Stimulated activated CD4-positive, alpha-beta T cell treated with anti-CD3 and anti-CD28 coated beads, Interleukin-12 subunit alpha, Interleukin-12 subunit beta, amount 100 ng/mL, for 48 hours (primary cell): ENCODE measurements at regions not wholly inside any gene's neighbourhood (a gene's known extent, or its start where the extent isn't known, plus 50 kb on each side); places are given as distances from the start of the nearest gene placed in this dataset.

Experiments
- DNase-seq, 3 donors: peaks; one replicate each; pipeline ENCODE4 v3.0.0-alpha.2; 2020; ENCODE audit warnings: low read depth in 2 of 3, low spot score in 1 of 3

DNA sequence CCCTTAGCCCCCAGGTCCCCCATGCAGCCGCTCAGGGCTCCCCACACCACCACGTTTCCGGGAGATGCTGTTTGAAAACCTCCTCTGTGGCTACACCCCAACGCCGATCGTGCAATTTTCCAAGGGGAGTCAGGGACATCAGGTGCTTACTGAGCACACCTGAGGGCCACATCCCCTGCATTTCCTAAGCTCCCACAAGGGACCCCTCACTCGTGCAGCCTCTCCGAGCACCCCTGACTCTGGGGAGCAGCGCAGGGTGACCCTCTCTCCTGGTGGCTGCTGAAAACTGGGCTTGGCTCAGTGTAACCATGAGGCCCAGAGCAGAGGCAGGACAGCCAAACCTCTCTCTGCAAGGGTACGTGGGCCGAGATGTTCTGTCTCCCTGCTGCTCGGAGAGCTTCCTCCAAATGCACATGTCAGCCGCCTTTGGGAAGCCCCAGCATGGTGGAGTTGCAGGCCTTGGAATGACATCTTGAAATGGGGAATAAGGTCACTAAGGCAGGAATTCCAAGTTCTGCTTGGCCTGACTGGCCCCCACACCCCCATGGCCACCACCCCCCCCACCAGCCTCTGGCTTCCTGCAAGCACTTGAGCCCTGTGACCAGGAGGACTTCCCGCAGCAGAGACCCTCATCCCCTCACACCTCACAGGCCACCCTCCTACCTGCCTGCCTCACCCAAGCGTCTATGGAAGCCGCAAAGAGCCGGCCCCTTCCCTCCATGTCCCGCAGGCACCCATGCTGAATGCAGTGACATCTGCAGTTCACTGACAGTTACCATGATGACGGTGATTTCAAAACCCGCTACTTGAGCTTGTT lies 257.4 kb downstream of the BRD1 start:
- DNase-seq: no peak

DNA sequence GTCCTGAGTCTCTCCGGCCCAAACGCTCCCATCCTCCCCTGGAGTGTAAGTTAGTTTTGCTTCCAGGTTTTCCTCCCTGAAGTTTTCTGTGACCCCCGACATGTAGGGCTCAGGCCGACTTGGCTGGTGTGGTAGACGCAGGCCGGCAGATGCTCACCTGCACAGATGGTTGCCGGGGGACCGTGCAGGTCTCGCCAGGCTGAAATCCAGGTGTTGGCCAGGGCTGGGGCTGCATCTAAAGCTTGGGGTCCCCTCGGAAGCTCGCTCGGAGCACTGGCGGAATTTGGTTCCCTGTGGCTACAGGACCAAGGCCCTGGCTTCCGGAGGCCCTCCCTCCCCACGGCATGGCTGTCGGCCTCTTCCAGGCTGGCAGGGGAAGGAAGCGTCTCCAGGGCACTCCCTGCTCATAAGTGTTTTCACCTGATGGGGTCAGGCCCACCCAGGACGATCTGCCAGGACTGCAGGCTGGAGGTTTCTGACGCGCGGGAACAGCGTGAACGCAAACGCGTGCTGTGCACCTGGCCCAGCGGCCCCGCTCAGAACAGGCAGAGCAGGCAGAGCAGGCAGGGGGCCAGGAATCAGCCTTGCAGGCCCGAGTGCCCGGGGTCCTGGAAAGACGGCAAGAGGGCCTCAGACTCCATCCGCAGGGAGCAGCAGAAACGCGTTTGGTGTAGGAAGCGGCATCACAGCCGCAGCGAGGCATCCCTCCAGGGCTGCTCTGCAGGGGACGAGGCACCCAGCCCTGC lies 258.2 kb downstream of the BRD1 start:
- DNase-seq: no peak

- no peak for DNase-seq
Measured at GRCh38 chr22:49568751-49569285, 258.9 kb downstream of the BRD1 start.

- DNase-seq: no peak
Measured at GRCh38 chr22:49567899-49568750, 259.5 kb downstream of the BRD1 start.

DNA sequence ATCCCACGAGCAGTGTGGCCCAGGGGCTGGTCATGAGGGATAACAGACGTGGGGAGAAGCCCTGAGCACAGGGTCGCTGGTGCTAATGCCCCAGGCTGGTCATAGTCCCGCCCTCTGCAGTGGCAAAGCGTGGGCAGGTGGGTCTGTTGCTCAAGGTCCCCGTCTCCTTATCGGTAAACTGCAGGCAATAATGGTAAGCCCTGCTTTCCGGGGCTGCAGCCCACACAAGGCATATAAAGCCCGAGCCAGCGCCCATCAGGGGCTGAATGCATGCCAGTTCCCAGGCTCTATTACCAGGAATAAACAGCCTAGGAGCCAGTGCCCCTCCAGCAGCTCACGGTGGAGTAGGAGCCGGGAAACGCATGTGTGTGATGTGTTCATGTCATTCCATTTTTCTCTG lies 261.0 kb downstream of the BRD1 start:
- no peak for DNase-seq

GRCh38 chr22:49566141-49566541 lies 261.5 kb downstream of the BRD1 start:
- DNase-seq: no peak

- no peak for DNase-seq
Measured at GRCh38 chr22:49565516-49565855, 262.2 kb downstream of the BRD1 start.

- DNase-seq: no peak
Measured at GRCh38 chr22:49564666-49565515, 262.8 kb downstream of the BRD1 start.

DNA sequence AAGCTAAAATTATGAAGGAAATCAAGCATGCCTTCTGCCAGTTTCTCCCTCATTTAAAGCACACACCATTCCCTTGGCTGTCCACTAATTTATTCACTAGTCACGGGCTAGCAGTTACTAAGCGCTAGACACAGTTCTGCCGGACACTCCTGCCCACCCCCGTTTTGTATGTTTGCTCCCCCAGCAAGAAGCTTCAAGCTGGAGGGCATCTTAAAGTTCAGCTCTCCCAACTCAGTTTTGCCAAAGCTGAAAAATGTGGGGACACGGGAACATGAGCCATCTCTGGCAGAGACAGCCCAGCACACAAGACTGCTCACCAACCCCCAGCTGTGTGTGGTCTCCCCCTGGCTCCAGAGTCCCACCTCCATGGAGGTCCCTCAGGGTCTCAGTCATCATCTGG lies 263.6 kb downstream of the BRD1 start:
- DNase-seq: no peak

GRCh38 chr22:49562685-49563249 lies 264.9 kb downstream of the BRD1 start:
- DNase-seq: no peak

GRCh38 chr22:49561976-49562375 lies 265.7 kb downstream of the BRD1 start:
- DNase-seq: no peak

- DNase-seq: no peak
Measured at GRCh38 chr22:49561338-49561737, 266.3 kb downstream of the BRD1 start.

DNA sequence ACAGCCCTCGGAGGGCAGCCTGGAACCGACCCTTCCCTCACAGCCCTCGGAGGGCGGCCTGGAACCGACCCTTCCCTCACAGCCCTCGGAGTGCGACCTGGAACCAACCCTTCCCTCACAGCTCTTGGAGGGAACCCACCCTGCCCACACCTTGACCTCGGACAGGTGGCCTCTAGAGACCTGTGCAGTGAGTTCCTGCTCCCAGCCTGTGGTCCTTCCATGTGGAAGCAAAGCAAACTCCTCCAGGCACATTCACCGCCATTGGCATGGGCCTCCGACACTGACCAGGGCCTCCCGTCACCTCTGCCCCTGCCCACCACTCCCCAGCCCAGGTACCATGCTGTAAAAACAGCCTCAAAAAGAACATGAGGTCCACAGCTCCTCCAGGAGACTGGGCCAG lies 272.1 kb downstream of the BRD1 start:
- no peak for DNase-seq

GRCh38 chr22:49554741-49555140 lies 272.9 kb downstream of the BRD1 start:
- DNase-seq: no peak

GRCh38 chr22:49554296-49554625 lies 273.4 kb downstream of the BRD1 start:
- no peak for DNase-seq

DNA sequence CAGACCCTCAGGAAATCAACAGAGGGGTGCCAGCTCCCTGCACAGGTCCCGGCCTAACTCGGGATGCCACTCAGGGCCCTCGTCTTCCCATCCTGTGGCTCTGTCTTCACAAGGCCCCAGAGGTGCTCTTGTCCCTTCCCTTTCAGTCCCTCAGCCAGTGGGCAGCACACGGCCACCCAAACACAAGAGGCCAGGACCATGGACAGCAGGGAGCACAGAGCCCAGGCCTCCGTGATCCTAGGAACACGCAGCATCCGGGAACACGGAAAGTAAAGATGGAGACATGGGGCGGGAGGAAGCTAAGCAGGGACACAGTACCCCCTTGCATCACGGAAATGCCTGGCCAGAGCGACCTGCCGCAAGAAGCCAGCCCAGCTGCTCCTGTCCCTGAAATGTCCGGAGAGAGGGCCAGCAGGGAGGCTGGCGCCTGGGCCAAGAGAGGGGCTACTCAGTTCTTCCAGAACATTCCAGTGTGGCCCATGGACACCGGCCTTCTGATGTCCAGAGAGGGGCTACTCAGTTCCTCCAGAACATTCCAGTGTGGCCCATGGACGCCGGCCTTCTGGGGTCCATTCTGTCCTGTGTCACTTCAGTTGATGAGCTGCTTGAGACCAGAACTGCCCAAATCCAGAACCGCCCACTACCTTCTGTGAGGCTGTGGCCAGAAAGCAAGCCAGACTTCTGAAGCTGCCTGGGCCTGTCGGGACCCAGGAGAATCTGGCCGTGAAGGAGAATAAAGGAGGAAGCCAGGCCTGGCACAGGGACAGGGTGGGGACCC lies 274.0 kb downstream of the BRD1 start:
- no peak for DNase-seq

DNA sequence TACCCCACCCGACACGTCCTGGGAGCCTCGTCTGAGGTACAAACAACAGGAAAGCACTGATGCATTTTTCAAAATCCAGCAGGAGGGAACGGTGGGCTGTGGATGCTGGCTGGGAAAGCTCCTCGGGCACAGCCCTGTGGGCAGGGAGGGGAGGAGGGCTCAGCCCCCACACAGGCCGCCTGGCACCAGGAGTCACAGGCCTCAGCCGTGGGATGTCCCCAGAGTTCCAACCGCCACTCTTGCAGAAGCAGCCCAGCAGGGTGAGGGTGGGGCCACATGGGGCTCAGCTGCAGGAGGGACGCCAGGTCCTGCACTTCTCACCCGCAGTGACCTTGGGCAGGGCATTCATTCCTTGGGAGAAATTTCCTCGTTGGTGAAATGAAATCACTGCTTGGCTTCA lies 274.6 kb downstream of the BRD1 start:
- DNase-seq: no peak

DNA sequence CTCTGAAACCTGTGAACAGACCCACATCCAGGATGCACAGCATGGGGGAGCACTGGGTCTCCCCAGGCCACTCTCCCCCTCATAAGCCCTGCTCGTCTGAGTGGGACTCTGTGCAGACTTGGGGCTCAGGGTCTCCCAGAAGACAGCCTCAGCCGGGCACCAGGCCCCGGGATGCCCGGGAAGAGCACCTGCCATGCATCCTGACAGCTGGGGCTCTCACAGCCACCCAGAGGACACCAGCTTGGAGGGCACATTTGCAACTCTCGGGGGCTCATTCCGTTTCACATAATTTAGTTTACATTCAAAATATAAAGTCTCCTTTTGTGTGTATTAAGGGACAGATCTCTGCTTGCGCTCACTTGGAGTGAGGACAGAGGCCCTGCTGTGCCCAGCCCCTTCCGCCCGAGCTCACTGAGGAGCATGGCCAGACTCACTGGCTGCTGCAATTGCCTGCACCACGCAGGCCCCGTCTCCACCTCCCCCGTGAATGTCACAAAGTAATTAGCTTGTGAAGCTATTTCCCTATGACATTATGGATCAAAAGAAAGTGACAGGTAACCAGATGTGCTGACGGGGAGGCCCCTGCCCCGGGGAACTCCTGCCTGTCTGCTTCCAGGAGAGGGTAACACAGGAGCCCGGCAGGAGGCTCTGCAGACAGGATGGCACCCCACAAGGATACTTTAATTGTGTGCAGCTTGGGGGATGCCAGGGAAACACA lies 275.6 kb downstream of the BRD1 start:
- DNase-seq: no peak

DNA sequence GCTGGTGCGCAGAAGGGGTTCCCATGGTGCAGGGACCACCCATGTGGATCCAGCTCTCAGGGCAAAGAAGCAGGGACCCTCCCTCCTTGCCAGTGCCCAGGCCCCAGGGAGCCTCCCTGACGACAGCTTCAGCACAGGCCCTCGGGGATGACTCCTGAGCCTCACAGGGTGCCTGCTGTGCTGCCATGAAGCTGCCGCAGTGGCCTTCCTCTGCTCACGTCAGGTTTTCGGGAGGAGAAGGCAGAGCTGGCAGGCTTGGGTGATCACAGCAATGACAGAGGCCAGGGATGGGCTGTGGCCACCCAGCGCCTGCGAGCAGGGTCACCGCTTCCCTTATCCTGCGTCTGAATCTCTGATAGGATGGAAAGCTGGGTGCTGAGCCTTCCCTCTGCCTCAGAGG lies 276.2 kb downstream of the BRD1 start:
- no peak for DNase-seq
